SK-N-MC (cell line): ENCODE measurements at regions not wholly inside any gene's neighbourhood (a gene's known extent, or its start where the extent isn't known, plus 50 kb on each side); places are given as distances from the start of the nearest gene placed in this dataset.
"Not testable (repeated sequence)": the region's sequence is repeated elsewhere in the genome, so short reads cannot be mapped to it uniquely, and the experiment has no call there.

Source experiments
- EZH2 ChIP-seq: fragments of 200-600 bp; sonication (generic); IDR thresholded peaks from one replicate; pipeline ENCODE4 v1.6.1; 2017; ENCODE audit warnings: antibody characterized with exemption
- FOXP2 ChIP-seq: optimal IDR thresholded peaks from 2 replicates; pipeline ENCODE3; 2011; ENCODE audit warnings: mild to moderate bottlenecking, moderate library complexity; ENCODE audit not compliant: insufficient read depth; ENCODE audit errors: extremely low read length, control extremely low read depth
- POLR2AphosphoS5 ChIP-seq: IDR thresholded peaks from 2 replicates; pipeline ENCODE4 v1.6.1; 2012; ENCODE audit warnings: mild to moderate bottlenecking, low read depth, low read length, borderline replicate concordance

GRCh38 chr14:88986908-88987307 is 162.5 kb downstream of the TTC8 start:
- not testable (repeated sequence) for TF ChIP-seq POLR2AphosphoS5, EZH2, FOXP2
